Right ventricle myocardium inferior (tissue), 1 donor: ENCODE measurements at regions not wholly inside any gene's neighbourhood (a gene's known extent, or its start where the extent isn't known, plus 50 kb on each side); places are given as distances from the start of the nearest gene placed in this dataset.
"Not testable (repeated sequence)": the region's sequence is repeated elsewhere in the genome, so short reads cannot be mapped to it uniquely, and the experiment has no call there.

Experiments
- ATAC-seq: fragments of 200-7000 bp; cut with Tn5 transposase; one replicate; pipeline ENCODE4 v1.9.1; 2020; ENCODE audit warnings: mild to moderate bottlenecking, moderate library complexity
- DNase-seq: peaks from one replicate; pipeline ENCODE4 v3.0.0; 2021; ENCODE audit errors: missing footprints
- intact Hi-C: fragments of 100-400 bp; cut with DNase I; formaldehyde crosslinking; loops from one replicate; pipeline ENCODE4 v1.11.0; 2022
- donor health status: DM: no; HTN: yes; CAD: no; lungs with severe emphysema.

DNA sequence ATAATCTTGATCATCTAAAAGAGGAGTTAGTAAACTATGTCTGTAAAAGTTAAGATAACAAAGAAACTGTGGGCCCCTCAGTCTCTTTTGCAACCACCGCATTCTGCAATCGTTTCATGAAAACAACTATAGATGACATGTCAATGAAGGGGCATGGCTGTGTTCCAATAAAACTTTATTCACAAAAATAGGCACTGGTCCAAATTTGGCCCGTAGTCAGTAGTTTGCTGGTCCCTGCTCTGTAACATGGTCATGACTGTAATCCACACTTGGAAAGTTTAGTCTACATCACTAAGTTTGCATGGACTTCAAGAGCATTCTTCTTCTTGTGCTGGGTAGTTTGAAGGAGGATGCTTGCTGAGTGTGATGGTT lies 299.3 kb upstream of the PSMD7 start:
- DNase-seq (no peak), ATAC-seq (no peak)
- intact Hi-C loops, result no loop called here

DNA sequence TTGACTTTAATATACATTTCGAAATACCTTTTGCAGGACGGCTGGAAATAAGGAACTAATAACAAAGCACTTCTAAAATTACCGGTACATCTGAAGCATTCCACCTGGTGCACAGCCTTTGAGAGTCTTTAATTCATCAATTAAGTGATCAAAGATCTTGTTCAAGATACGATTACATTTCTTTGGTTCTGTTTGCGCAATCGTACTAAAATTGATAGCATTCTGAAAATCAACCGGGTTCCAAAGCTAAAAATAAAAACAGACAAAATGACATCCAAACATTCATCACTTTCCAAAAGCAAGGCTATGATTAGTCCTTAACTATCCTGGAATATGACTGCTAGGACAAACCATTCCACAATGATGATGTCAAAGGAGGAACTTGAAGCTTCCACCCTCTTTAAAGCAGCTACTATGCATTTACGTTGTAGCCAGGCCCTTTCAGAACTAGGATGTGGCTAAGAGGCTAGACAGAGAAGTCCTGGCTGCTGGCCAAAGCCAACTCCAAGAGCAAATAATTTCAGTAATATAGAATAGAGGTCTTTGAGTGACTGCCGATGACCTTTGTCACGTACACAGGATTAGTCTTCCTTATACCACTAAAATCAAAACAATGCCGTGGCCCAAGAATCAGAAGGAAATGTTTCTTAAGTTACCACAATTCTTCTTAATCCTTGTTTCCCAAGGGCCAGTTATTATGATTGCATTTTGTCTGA lies 299.8 kb upstream of the PSMD7 start:
- DNase-seq (no peak), ATAC-seq (no peak)
- intact Hi-C loops, result no loop called here

DNA sequence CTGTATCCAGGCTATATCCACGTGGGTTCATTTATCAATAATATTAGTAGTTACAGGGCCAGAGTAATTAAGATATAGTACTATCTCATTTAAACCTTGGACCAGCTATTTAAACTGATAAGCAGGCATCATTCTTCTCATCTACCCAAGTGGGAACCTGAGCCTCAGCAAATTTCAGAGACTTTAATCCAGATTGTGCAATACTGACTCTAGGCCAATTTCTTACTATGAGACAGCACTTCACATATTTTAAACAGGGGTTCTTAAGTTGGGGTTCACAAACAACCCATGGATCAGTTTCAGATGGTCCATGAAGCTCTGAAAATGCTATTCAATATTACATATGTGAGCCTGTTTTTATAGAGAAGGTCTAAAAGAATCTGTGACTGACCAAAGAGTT lies 302.7 kb upstream of the PSMD7 start:
- ATAC-seq, result no peak
- intact Hi-C loops, result no loop called here

DNA sequence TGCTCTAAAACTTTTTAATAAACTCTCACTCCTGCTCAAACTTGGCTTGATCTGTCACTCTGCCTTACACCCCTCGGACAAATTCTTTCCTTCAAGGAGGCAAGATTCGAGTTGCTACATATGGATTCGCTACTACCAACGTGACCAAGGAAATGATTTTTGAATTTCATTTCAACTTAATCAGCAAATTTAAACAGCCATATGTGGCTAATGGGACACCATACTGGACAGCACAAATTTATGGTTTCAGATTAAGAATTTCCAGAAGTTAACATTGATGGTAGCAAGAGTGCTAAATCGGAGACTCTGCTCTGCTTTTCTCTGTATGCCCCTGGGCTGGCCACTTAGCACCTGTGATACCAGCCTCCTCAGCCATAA lies 318.2 kb upstream of the PSMD7 start:
- intact Hi-C loops, result no loop called here
- no peak for ATAC-seq

More for the DNA sequence above, 302.7 kb upstream of the PSMD7 start:
- DNase-seq, result no peak

DNA sequence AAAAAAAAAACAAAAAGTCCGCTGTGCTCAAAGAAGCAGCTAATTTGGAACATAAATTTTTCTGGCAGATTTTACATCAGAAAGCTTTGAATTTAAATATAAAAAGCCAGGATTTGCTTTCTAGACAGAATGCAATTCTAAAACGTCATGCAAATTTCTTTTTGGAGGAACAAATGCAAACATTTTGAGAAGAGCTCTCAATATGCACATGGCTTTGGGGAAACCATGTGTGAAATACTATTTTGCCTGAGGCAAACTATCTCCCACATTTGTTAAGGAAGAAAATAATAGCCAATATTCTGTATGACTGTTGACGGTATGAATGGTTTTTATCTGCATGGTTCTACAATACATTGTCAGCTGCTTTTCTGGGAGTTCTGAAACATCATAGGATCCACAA lies 320.0 kb upstream of the PSMD7 start:
- no peak for DNase-seq
- intact Hi-C loops, result no loop called here
- no peak for ATAC-seq

More for the DNA sequence above, 318.2 kb upstream of the PSMD7 start:
- no peak for DNase-seq

DNA sequence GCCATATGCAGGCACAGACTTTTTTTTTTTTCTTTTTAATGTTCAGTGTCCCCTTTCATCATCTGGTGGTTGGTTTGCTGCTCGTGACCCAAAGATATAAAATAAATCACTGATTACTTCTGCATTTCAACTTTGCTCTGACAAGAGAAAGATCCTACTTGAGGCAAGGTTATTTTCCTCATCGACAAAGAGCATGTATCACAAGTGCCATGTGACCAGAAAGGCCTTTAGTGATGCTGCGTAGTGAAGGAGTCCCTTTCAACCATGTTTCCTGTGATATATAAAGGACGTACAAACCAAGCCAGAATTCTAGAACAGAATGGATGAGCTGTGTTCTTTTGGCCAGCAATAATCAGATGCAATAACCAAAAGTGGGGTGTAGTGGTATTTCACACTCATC lies 323.4 kb upstream of the PSMD7 start:
- ATAC-seq, result no peak
- intact Hi-C loops, result no loop called here
- no peak for DNase-seq

DNA sequence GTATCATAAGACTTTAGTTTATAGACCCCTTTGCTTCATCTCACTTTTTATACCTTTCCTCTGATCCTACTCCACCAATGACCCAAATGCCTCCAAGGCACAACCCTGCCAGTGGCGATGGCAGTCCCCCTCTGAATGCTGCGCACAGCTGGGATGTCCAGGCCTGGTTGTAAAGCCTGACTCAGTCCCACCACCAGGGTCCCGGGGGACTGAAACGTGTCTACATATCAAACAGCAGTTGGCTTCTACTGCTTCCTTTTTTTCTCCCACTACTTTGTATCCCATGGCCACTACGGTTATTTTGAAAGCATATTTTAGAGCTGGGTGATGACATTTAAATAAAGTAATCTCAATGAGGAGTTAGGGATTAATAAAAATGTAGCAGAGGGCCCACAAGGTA lies 329.8 kb upstream of the PSMD7 start:
- ATAC-seq, result no peak
- DNase-seq, result no peak
- intact Hi-C loops, result no loop called here

DNA sequence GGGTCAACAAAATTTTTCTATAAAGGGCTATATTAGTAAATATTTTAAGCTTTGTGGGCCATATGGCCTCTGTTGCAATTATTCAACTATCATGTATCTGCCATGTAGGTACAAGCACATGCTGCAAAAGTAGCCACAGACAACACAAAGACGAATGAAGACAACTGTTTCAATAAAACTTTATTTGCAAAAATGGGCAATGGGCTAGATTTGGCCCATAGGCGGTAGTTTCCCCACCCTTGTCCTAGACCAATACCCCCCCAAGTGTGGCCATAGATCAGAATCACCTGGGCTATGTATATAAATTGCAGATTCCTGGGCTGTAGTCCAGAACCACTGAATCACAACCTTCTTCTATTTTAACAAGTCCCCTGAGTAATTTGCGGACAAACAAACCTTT lies 331.0 kb upstream of the PSMD7 start:
- intact Hi-C loops, result no loop called here
- no peak for ATAC-seq
- no peak for DNase-seq

DNA sequence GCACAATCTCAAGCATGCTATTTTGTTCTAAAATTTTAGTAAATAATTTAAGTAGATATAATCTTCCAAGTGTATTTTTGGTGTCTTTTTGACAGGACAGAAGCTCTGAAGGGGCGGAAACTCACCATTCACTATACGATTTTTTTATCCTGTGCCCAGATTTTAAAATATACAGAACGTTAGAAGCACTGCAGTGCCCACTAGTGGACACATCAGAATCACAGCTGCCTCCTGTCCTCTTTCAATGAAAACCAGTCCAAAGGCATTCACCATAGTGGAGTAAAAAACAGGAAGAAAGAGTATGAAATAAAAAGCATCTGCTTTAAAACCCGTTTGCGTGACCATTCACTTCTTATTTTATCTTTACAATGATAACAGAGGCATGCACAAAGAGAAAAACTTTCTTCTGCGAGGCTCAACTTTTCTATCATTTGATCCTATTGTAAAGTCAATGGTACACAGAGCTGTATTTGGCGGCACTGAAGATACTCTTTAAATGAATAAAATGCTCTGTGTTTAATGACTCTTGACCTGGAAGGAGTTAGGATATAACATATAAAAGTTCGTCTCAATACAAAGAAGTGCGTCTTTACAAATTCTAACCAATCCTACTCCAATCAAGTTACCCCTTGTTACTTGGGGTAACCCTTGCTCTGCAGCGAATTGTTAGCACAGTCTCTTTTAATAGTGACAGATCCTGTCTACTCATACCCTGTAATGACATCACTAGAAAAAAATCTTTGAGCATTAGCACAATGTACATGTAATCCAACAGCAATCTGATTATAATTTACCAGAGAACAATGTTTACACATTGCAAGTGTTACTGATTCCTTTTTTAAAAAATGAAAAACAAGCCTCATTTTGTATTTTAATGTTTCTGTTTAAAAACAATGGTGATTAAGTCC lies 339.8 kb upstream of the PSMD7 start:
- no peak for DNase-seq
- ATAC-seq, result no peak
- intact Hi-C loops, result loop anchor here (10.0 kb wide), 1 partner anchor 1832 kb away; no protein-coding TSS in a partner anchor

DNA sequence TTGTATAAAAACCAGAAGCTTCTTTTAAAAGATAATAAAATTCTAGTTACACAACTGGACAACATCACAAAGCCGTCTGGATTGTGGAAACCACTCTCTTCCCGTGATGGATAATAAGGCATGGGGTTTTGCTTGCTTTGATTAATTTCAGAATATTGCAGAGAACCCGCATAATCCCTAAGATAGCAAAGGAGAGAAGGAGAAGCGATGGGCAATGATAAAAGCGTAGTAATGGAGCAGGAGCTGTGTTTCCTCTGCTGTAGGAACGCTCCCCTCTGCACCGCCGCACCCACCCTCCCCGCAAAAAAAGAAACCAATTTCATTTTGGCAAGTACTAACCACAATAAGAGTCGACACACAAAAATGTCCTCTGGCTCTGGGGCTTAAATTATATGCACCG lies 340.9 kb upstream of the PSMD7 start:
- intact Hi-C loops, result loop anchor here (10.0 kb wide), 1 partner anchor 1831 kb away; no protein-coding TSS in a partner anchor
- DNase-seq (no peak), ATAC-seq (no peak)

DNA sequence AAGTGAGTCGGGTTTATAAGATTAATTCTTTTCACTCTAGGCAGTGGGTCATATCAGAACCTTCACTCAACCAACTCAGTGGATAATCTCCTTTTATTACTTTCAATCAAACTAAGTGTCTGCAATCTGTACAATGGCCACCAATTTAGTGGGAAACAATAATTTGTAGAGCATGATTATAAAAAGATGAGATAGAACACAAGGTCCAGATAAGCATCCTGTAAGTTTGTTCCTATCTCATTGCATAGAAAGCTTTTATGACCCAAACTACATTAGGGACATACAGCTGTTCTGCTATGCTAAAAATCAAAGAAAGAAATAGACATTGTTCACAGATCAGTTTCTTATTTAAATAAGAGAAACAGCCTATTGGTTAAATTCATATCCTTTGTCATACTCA lies 341.4 kb upstream of the PSMD7 start:
- no peak for DNase-seq
- intact Hi-C loops, result loop anchor here (10.0 kb wide), 1 partner anchor 1830 kb away; no protein-coding TSS in a partner anchor
- ATAC-seq, result no peak

DNA sequence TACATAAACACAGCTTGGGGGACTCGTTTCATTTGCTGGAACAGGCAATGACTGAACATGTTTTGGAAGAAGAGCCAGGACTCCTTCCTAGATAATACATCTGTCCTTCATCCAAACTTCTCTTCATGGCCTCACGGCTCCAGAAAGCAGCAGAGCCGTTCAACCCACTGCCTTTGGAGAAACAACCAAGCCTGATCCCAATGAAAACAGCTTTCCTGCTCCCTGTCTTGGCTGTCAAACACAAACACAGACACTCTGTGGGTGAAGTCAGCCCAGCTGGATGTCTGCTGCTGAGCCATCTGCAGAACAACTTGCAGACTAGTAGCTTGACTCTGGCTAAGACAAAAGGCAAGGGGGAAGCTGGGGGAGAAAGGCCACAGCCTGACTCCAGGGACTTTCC lies 345.1 kb upstream of the PSMD7 start:
- DNase-seq, result no peak
- intact Hi-C loops, result loop anchor here (2.0 to 10.0 kb wide), 2 partner anchors 35 to 1827 kb away; no protein-coding TSS in a partner anchor
- ATAC-seq, result peak; percentile 90

DNA sequence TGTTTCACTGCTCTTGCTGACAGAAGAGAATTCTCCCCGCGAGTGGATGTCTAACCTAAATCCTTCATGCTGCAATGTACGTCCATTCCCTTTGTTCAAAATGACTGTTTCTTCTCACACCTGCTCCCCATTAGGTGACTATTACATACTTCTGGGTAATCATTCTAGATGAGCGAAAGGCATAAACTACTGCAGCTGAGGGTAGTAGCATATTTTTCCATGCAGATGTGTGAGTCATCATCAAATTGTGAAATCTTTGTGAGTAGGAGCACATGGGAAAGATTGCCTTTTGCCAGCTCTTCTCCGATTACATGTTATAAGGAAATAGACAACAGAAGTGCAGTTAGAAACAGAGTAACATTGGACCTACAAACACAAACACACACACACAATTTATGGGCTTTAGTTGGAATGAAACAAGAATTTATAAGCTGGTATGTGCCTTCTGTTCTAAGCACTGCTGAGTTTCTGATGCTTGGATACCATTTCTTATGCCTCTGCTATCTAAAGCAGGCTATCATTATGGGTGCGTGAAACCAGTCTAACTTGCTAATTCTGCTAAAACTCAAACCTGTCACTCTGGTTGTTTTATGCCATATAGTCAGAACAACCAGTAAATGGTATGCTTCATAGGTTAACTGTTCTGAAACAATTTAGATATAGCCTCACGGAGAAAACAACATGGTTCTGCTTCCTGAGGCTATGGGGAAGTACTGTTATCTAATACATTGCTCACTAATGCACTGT lies 346.9 kb upstream of the PSMD7 start:
- ATAC-seq, result peak; percentile 76
- no peak for DNase-seq
- intact Hi-C loops, result loop anchor here (2.0 to 10.0 kb wide), 2 partner anchors 33 to 1825 kb away; no protein-coding TSS in a partner anchor

DNA sequence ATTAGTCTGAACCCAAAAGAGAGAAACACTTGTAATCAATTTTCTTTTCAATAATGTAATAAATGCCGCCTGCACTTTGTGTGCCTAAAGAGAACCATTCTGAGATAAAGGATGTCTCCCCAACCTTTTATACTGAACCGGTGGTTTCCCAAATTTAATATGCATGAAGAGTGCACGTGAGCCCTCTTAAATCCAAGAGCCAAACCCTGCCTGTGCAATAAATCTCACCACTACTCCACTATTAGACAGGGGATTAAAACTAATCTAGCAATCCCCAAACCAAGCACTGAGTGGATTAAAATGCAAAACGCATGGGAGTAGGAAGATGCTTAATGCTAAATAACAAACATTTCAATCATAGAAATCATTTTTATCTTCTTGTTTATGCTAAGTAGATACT lies 351.0 kb upstream of the PSMD7 start:
- ATAC-seq (no peak), DNase-seq (no peak)
- intact Hi-C loops, result no loop called here

DNA sequence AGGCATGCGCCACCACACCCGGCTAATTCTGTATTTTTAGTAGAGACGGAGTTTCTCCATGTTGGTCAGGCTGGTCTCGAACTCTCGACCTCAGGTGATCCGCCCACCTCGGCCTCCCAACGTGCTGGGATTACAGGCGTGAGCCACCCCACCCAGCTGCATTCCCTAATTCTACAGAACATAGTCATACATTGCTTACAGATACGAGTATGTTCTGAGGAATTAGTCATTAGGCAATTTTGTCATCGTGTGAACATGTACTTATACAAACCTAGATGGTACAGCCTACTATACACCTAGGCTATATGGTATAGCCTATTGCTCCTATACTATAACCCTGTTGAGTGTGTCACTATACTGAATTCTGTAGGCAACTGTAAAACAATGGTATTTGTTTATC lies 353.4 kb upstream of the PSMD7 start:
- ATAC-seq, intact Hi-C loops: not testable (repeated sequence)

DNA sequence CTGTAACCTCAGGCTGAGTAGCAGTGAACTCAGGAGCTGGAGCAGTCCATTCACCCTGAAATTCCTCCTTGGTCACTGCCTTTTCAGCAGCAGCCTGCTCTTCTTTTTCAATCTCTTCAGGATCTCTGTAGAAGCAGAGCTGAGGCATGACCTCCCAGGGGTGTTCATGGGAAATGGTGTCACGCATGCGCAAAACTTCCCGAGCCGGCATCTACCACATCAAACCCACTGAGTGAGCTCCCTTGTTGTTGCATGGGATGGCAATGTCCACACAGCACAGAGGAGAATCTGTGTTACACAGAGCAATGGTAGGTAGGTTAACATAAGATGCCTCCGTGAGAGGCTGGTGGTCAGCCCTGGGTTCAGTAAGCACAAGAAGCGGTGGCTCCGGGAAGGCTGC lies 355.8 kb upstream of the PSMD7 start:
- intact Hi-C loops, DNase-seq, ATAC-seq: not testable (repeated sequence)

More for the DNA sequence above, 353.4 kb upstream of the PSMD7 start:
- DNase-seq, result not testable (repeated sequence)

DNA sequence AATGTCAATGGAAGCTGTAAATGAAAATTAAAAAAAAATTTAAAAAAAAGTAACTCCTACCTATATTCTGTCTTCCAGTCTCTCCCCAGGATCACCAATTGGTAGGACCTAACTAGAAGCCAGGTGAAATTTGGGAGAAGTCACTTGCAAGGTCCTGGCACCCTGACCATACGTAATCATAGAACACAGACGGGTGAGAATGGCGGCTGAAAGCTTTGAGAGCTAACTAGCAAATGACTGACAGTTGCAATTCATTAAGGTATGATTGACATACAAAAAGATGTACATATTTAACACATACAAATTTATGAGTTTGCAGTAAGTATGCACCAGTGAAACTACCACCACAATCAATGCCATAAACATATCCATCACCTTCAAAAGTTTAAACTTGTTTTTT lies 372.7 kb upstream of the PSMD7 start:
- intact Hi-C loops, result no loop called here
- DNase-seq, result no peak
- no peak for ATAC-seq

DNA sequence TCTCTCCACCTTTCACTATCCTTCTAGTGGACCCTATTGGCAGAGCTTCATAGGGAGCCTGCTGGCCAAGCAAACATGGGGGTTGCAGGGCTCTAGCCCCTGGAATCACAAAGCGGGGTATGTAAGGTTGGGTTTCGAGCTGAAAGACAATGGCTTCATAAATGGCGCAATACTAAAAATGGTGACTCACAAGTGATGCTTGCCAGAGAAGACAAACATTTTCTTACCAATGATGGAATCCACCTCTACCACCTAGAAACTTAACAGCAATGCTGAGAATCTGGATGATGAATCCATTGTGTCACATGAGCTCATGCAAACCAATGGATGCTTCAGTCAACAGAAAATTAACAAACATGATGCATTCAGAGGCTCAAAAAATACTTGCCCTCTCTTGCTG lies 375.3 kb upstream of the PSMD7 start:
- DNase-seq, result no peak
- no peak for ATAC-seq
- intact Hi-C loops, result no loop called here
